DOHH2 (cell line): ENCODE measurements at regions not wholly inside any gene's neighbourhood (a gene's known extent, or its start where the extent isn't known, plus 50 kb on each side); places are given as distances from the start of the nearest gene placed in this dataset.

ENCODE experiments used
- H3F3A ChIP-seq: fragments of 200-600 bp; sonication (generic), shearing (Covaris generic); 2 replicates; pipeline ENCODE4 v1.6.0; 2016; ENCODE audit warnings: antibody characterized with exemption, mild to moderate bottlenecking; ENCODE audit not compliant: control insufficient read depth, insufficient read depth
- H3K27ac ChIP-seq: fragments of 200-600 bp; sonication (generic); 2 replicates; pipeline ENCODE4 v1.5.1; 2014; ENCODE audit warnings: low read depth, mild to moderate bottlenecking, low read length, moderate library complexity
- H3K27me3 ChIP-seq: fragments of 200-600 bp; sonication (generic); 2 replicates; pipeline ENCODE4 v1.6.1; 2014; ENCODE audit warnings: mild to moderate bottlenecking, low read length, mixed read lengths; ENCODE audit not compliant: control insufficient read depth
- H3K36me3 ChIP-seq: fragments of 200-600 bp; sonication (generic); 2 replicates; pipeline ENCODE4 v1.6.1; 2014; ENCODE audit warnings: mild to moderate bottlenecking, low read length, moderate library complexity, mixed read lengths; ENCODE audit not compliant: control insufficient read depth
- H3K4me1 ChIP-seq: fragments of 200-600 bp; sonication (generic); 2 replicates; pipeline ENCODE4 v1.6.1; 2014; ENCODE audit warnings: mild to moderate bottlenecking, low read length, mixed read lengths; ENCODE audit not compliant: control insufficient read depth
- H3K4me2 ChIP-seq: fragments of 200-600 bp; sonication (generic); 2 replicates; pipeline ENCODE4 v1.6.0; 2014; ENCODE audit warnings: mild to moderate bottlenecking, low read length, moderate library complexity
- H3K4me3 ChIP-seq: fragments of 200-600 bp; sonication (generic); 2 replicates; pipeline ENCODE4 v1.5.1; 2014; ENCODE audit warnings: mild to moderate bottlenecking, low read length, mixed read lengths
- H3K79me2 ChIP-seq: fragments of 200-600 bp; sonication (generic); 2 replicates; pipeline ENCODE4 v1.6.1; 2014; ENCODE audit warnings: mild to moderate bottlenecking, low read length, mixed read lengths; ENCODE audit not compliant: control insufficient read depth
- H3K9me2 ChIP-seq: fragments of 200-600 bp; sonication (generic); replicated peaks from 2 replicates; pipeline ENCODE4 v1.6.1; 2014; ENCODE audit warnings: mild to moderate bottlenecking, low read length, mixed read lengths; ENCODE audit not compliant: control insufficient read depth
- H3K9me3 ChIP-seq: fragments of 200-600 bp; sonication (generic); 2 replicates; pipeline ENCODE4 v1.6.1; 2014; ENCODE audit warnings: antibody characterized with exemption, low read length, mixed read lengths; ENCODE audit not compliant: control insufficient read depth, insufficient read depth
- H4K20me1 ChIP-seq: fragments of 200-600 bp; sonication (generic); 2 replicates; pipeline ENCODE4 v1.6.0; 2014; ENCODE audit warnings: low read depth, mild to moderate bottlenecking, antibody characterized with exemption, low read length, moderate library complexity; ENCODE audit not compliant: control insufficient read depth, insufficient read depth
- EZH2phosphoT487 ChIP-seq: fragments of 200-600 bp; sonication (generic); IDR thresholded peaks from 2 replicates; pipeline ENCODE4 v1.6.1; 2017; ENCODE audit warnings: borderline replicate concordance, mild to moderate bottlenecking, antibody characterized with exemption, low read length, moderate library complexity, mixed read lengths
- TF ChIP-seq, protein P1 (sequence below): fragments of 200-600 bp; sonication (generic); IDR thresholded peaks from one replicate; pipeline ENCODE4 v1.5.1; 2014; ENCODE audit warnings: antibody characterized with exemption, mild to moderate bottlenecking, low read depth, low read length; ENCODE audit not compliant: poor library complexity, severe bottlenecking

DNA sequence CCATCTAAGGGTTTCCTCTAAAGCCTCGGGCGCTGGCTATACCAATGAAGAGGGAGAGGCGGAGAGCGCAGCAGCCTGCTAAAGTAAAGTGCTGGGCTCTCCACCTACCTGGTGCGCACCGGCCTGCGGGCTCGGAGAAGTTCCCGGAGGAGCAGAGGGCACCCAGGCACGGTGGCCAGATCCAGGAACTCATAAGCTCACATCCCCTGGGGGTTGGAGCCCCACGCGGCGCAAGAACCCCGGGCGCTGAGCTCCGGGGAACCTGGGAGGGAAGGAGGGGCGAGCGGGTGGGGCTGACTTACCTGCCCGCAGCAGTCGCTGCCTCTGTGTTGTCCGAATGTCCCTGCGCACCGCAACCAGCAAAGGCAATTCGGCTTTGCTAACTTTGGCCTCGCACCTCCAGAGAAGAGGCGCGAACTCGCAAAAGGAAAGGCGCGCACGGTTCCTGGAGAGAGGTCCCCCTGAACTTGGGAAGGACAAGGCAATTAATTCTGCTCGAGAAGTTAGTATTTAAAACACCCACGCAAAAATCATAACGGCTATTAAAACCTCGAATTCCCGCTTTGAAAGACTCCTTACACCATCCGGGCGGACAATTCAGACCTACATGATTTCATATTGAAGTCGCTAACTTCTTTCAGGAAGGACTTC lies 127.6 kb upstream of the C11orf58 start:
- no peak for TF ChIP-seq EZH2phosphoT487
- TF ChIP-seq, protein P1, sequence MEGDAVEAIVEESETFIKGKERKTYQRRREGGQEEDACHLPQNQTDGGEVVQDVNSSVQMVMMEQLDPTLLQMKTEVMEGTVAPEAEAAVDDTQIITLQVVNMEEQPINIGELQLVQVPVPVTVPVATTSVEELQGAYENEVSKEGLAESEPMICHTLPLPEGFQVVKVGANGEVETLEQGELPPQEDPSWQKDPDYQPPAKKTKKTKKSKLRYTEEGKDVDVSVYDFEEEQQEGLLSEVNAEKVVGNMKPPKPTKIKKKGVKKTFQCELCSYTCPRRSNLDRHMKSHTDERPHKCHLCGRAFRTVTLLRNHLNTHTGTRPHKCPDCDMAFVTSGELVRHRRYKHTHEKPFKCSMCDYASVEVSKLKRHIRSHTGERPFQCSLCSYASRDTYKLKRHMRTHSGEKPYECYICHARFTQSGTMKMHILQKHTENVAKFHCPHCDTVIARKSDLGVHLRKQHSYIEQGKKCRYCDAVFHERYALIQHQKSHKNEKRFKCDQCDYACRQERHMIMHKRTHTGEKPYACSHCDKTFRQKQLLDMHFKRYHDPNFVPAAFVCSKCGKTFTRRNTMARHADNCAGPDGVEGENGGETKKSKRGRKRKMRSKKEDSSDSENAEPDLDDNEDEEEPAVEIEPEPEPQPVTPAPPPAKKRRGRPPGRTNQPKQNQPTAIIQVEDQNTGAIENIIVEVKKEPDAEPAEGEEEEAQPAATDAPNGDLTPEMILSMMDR: no peak
- Histone ChIP-seq H3K4me2 (no peak overlapping the region), H3K27ac (no peak overlapping the region), H3K36me3 (no peaks in the 10 kb centered on the region), H3K27me3 (peaks cover 20% of the 10 kb centered on the region), H3K79me2 (no peaks in the 10 kb centered on the region), H3F3A (no peaks in the 10 kb centered on the region), H3K9me3 (no peaks in the 10 kb centered on the region), H3K9me2 (no peaks in the 10 kb centered on the region), H3K4me1 (peaks cover 5% of the 10 kb centered on the region), H4K20me1 (no peaks in the 10 kb centered on the region), H3K4me3 (no peak overlapping the region)

DNA sequence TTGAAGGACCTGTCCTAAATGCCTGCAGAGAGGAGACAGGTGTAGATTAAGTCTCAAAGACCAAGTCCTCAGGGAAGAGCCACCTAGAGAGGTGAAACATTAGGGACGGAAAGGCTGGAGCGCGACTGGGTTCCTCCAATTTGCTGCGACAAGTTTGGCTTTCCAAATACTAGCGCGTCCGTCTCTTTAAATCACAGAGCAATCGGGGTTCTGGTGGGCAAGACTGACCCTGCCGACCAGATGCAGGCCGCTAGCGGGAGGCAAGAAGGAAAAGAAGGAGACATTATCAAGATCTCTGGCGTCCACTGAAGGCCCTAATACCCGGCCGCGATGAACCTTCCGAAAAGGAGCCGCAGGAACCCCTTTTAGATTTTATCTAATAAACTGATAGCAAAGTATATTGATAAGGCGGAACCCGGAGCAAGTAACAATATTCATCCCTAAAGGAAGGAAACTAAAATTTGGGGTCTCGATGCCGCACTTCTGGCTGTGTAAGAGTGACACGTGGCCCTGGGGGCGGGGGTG lies 128.2 kb upstream of the C11orf58 start:
- peaks cover 5% of the 10 kb centered on the region for H3K4me1 ChIP-seq
- no peak overlapping the region for H3K4me3 ChIP-seq
- no peaks in the 10 kb centered on the region for H3K9me3 ChIP-seq
- no peak overlapping the region for H3K4me2 ChIP-seq
- H3K9me2 ChIP-seq: no peaks in the 10 kb centered on the region
- H3F3A ChIP-seq: no peaks in the 10 kb centered on the region
- 0 out of 2 replicates have a peak, but pooled peaks cover 3% of the 10 kb centered on the region for H4K20me1 ChIP-seq
- H3K27ac ChIP-seq: no peak overlapping the region
- H3K27me3 ChIP-seq: peaks cover 26% of the 10 kb centered on the region
- no peaks in the 10 kb centered on the region for H3K36me3 ChIP-seq
- no peaks in the 10 kb centered on the region for H3K79me2 ChIP-seq
- TF ChIP-seq, protein P1: no peak
- no peak for TF ChIP-seq EZH2phosphoT487

DNA sequence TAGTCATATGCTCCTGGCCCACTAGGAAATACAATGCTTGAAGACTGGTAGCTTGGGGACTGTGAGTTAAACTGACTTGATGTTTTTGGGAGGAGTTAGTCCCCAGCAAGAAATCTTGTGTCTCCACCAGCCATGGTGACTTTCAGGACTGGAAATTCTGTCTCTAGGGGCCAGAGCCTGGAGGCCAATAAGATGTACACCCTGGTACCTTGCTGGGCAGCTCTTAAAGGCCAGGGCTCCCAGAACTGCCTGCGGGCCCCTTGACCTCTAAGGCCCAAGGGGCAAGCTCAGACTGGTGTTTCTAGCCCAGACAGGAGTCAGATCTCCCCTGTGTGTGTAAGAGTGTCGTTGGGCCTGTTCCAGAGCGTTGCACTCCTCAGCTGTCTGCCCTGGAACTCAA lies 128.7 kb upstream of the C11orf58 start:
- H3K4me1 ChIP-seq: peaks cover 5% of the 10 kb centered on the region
- TF ChIP-seq, protein P1: no peak
- TF ChIP-seq EZH2phosphoT487: no peak
- H3K9me2 ChIP-seq: no peaks in the 10 kb centered on the region
- no peak overlapping the region for H3K4me3 ChIP-seq
- H3F3A ChIP-seq: no peaks in the 10 kb centered on the region
- H3K4me2 ChIP-seq: no peak overlapping the region
- H3K36me3 ChIP-seq: no peaks in the 10 kb centered on the region
- no peaks in the 10 kb centered on the region for H3K9me3 ChIP-seq
- H3K79me2 ChIP-seq: no peaks in the 10 kb centered on the region
- no peak overlapping the region for H3K27ac ChIP-seq
- 0 out of 2 replicates have a peak, but pooled peaks cover 3% of the 10 kb centered on the region for H4K20me1 ChIP-seq
- H3K27me3 ChIP-seq: peaks cover 31% of the 10 kb centered on the region
